GM12874 (cell line): ENCODE measurements at regions not wholly inside any gene's neighbourhood (a gene's known extent, or its start where the extent isn't known, plus 50 kb on each side); places are given as distances from the start of the nearest gene placed in this dataset.

ENCODE experiments used
- TF ChIP-seq, protein P1 (sequence below): IDR thresholded peaks from 2 replicates; pipeline ENCODE4 v1.5.1; 2011; ENCODE audit warnings: low read depth, mild to moderate bottlenecking, control low read depth, low read length, moderate library complexity; ENCODE audit not compliant: insufficient read depth

DNA sequence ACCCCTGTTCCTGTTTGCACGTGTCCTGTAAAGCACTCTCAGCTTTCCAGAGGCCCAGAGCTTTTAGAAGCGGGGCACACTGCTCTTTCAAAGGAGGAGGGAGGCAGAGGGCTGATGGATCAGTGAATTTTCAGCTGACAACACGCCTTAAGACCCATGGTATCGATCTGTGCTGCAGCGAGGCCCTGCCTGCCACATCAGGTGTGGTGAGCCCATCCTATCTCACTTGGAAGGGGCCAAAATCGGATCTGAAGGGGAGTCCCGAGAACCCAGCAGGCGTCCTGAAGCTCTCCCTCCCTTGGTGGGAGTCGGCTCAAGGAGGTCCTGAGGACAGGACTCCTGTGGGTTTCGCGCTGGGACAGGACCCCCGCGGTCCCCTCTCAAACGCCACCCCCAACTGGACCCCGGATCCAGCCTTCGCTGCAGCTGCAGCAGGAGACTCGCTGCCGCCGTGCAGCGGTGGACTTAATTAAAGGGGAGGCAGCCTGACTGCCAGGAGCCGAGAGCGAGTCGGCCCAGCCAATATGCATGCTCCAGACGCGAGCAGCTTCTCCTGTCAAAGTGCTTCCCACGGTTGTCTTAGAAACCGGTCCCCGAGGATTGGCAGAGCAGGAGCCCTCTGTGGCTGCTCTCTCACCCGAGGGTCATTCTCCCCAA lies 580.0 kb upstream of the ZNF337 start:
- TF ChIP-seq, protein P1, sequence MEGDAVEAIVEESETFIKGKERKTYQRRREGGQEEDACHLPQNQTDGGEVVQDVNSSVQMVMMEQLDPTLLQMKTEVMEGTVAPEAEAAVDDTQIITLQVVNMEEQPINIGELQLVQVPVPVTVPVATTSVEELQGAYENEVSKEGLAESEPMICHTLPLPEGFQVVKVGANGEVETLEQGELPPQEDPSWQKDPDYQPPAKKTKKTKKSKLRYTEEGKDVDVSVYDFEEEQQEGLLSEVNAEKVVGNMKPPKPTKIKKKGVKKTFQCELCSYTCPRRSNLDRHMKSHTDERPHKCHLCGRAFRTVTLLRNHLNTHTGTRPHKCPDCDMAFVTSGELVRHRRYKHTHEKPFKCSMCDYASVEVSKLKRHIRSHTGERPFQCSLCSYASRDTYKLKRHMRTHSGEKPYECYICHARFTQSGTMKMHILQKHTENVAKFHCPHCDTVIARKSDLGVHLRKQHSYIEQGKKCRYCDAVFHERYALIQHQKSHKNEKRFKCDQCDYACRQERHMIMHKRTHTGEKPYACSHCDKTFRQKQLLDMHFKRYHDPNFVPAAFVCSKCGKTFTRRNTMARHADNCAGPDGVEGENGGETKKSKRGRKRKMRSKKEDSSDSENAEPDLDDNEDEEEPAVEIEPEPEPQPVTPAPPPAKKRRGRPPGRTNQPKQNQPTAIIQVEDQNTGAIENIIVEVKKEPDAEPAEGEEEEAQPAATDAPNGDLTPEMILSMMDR, result no peak

GRCh38 chr20:26243731-26244130 lies 547.1 kb upstream of the ZNF337 start:
- TF ChIP-seq, protein P1, result no peak

DNA sequence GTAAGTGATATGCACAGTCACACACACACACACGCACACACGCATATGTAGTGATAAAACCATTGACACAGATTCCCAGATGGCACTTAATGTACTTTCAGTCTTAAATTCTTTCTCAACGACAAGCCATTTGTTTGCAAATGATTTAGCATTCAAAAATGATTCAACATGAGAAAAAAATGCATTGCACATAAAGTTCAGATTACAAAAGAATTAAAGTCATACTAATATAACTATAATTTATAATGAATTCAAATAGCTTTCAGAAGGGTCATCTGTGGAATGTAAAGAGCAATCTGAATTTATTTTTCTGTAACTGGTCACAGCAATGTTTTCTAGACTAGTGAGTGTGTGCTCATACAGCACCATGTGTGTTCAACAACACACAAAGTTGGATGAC lies 521.6 kb upstream of the ZNF337 start:
- TF ChIP-seq, protein P1, result no peak

DNA sequence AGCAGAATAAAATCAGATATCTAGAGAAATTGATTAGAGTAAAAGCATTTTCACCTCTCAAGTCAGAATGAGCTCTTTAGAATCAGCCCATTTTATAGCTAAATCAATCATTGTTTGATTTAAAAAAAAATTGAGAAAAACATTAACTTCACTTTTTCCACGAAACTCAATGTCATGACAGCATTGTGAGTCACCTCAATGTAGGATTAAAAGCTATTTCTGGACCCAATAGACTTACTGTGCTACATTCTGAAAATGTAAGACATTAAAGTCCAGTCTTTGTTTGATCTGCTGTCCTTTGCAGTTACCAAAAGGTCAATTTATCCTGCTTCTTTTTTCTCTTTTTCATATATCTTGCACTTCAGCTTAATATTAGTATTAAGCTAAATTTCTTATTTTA lies 519.4 kb upstream of the ZNF337 start:
- TF ChIP-seq, protein P1, result no peak

- TF ChIP-seq, protein P1, result no peak
These were observed 518.3 kb upstream of the ZNF337 start for GRCh38 chr20:26214991-26215390.

- TF ChIP-seq, protein P1, result no peak
These were observed 512.7 kb upstream of the ZNF337 start for GRCh38 chr20:26209171-26209941.

GRCh38 chr20:26208296-26209091 lies 511.8 kb upstream of the ZNF337 start:
- TF ChIP-seq, protein P1, result no peak
